ENCODE measurements at regions not wholly inside any gene's neighbourhood (a gene's known extent, or its start where the extent isn't known, plus 50 kb on each side); places are given as distances from the start of the nearest gene placed in this dataset.

- TF ChIP-seq POLR2AphosphoS5 (IDR thresholded peaks at IDR 0.05; ENCODE audit: borderline replicate concordance, low read depth, low read length) (no peak), EZH2 (IDR thresholded peaks at IDR 0.05) (no peak), FOXP2 (optimal IDR thresholded peaks at IDR 0.05; ENCODE audit: control extremely low read depth, extremely low read length, insufficient read depth) (no peak)
Observed at GRCh38 chr3:175879417-175879816, 1020.3 kb downstream of the NAALADL2 start.
